NCI-H446 treated with DMSO at 0.1 percent for 48 hours (cell line): ENCODE measurements at regions not wholly inside any gene's neighbourhood (a gene's known extent, or its start where the extent isn't known, plus 50 kb on each side); places are given as distances from the start of the nearest gene placed in this dataset.
"Not testable (repeated sequence)": the region's sequence is repeated elsewhere in the genome, so short reads cannot be mapped to it uniquely, and the experiment has no call there.

Experiments
- DNase-seq: peaks from one replicate; lab custom pipeline; 2025; lab: John Stamatoyannopoulos, UW

- no peak for DNase-seq
These were observed 397.4 kb upstream of the NOX3 start for GRCh38 chr6:155853011-155853410.

GRCh38 chr6:155850408-155850841 lies 394.8 kb upstream of the NOX3 start:
- no peak for DNase-seq

- no peak for DNase-seq
These were observed 392.1 kb upstream of the NOX3 start for GRCh38 chr6:155847711-155848110.

GRCh38 chr6:155837474-155837873 lies 381.8 kb upstream of the NOX3 start:
- DNase-seq = no peak

GRCh38 chr6:155832596-155832995 lies 377.0 kb upstream of the NOX3 start:
- DNase-seq = no peak

- DNase-seq = no peak
These were observed 374.9 kb upstream of the NOX3 start for GRCh38 chr6:155830531-155830930.

- DNase-seq = no peak
These were observed 374.0 kb upstream of the NOX3 start for GRCh38 chr6:155829646-155830045.

GRCh38 chr6:155828989-155829388 lies 373.4 kb upstream of the NOX3 start:
- no peak for DNase-seq

- DNase-seq = no peak
These were observed 363.1 kb upstream of the NOX3 start for GRCh38 chr6:155818698-155819097.

GRCh38 chr6:155813548-155813947 lies 357.9 kb upstream of the NOX3 start:
- no peak for DNase-seq

GRCh38 chr6:155807243-155807642 lies 351.6 kb upstream of the NOX3 start:
- DNase-seq = no peak

- DNase-seq = no peak
These were observed 345.4 kb upstream of the NOX3 start for GRCh38 chr6:155801046-155801445.

- DNase-seq = not testable (repeated sequence)
These were observed 343.2 kb upstream of the NOX3 start for GRCh38 chr6:155798876-155799275.

- no peak for DNase-seq
These were observed 339.6 kb upstream of the NOX3 start for GRCh38 chr6:155795173-155795796.

- DNase-seq = no peak
These were observed 336.3 kb upstream of the NOX3 start for GRCh38 chr6:155791891-155792290.

GRCh38 chr6:155791186-155791585 lies 335.5 kb upstream of the NOX3 start:
- no peak for DNase-seq

- no peak for DNase-seq
These were observed 331.5 kb upstream of the NOX3 start for GRCh38 chr6:155787168-155787567.

GRCh38 chr6:155786528-155786927 lies 330.9 kb upstream of the NOX3 start:
- no peak for DNase-seq

GRCh38 chr6:155782739-155783459 lies 327.3 kb upstream of the NOX3 start:
- DNase-seq = no peak

- DNase-seq = no peak
These were observed 326.7 kb upstream of the NOX3 start for GRCh38 chr6:155782320-155782731.

- DNase-seq = no peak
These were observed 323.8 kb upstream of the NOX3 start for GRCh38 chr6:155779456-155779855.

- no peak for DNase-seq
These were observed 322.7 kb upstream of the NOX3 start for GRCh38 chr6:155778336-155778735.

- DNase-seq = no peak
These were observed 316.2 kb upstream of the NOX3 start for GRCh38 chr6:155771822-155772221.

- no peak for DNase-seq
These were observed 315.2 kb upstream of the NOX3 start for GRCh38 chr6:155770856-155771255.
